ENCODE measurements at regions not wholly inside any gene's neighbourhood (a gene's known extent, or its start where the extent isn't known, plus 50 kb on each side); places are given as distances from the start of the nearest gene placed in this dataset.
A peak's percentile ranks its signal among the peaks of the same experiment; 100 is the strongest.

DNA sequence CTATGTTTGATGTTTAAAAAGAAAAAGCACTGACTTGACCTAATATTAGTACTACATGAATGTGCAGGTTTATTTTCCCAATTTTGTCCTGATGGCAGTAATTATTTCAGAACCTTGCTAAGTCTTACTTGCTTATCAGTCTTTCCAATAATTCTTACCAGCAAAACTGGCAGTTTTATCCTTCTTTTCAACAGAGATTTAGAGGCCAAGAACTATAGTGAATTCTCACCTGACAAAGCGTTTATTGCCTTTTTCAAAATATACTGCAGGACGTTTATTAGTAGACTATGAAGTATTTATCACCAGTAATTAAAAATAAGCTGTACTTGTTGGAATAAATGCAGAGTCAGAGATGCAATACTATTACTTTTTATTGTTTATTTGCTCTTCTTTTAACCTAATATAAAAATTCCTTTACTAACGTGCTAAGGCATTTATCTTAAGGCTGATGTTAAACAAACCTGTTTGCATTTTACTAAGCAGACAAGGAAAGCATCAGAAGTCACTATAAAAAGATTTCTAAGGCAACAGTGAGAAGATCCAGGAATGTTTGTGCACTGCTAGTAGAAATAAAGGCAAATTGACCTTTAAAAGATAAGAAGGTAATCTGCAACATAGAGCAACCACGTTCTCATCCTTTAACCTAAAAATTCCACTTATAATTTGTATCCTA, 80.3 kb upstream of the NOCT start:
- intact Hi-C loops (cut with DNase I) = no loop called here
- no peak for DNase-seq

DNA sequence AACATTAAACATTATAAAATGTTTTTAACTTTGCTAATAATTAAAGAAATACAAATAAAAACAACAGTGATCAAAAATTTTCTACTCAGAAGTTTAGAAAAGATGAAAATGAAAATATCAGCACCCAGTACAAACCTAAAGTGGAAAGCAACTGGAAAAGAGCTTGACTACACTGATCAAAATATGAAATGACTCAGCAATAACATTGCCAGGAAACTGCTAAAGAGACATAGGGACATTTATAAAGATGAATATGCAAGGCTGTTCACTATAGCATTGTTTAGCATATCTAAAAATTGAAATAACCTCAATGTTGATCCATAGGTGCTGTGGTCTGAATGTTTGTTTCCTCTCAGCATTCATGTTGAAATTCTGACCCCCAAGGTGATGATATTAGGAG, 88.5 kb upstream of the NOCT start:
- intact Hi-C loops (cut with DNase I) = no loop called here
- no peak for DNase-seq

DNA sequence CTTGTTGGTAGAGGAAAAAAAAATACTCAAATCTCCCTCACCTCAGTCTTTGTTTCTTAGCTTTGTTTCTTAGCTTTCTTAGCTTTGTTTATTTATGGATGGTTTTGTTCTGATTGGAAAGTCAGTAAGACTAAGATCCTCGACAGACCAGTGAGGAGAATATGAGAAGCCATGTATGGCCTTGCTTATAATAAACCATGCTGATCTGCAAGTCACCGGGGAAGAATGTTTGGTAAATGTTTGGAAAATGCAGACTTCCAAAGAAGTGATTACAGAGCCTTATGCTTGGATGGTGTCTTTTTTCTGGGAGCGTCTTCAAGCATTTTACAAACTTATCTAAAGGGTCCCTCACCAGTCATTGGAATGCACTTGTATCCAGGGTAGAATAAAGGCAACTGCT, 90.1 kb upstream of the NOCT start:
- intact Hi-C loops (cut with DNase I) = no loop called here
- DNase-seq = no peak

DNA sequence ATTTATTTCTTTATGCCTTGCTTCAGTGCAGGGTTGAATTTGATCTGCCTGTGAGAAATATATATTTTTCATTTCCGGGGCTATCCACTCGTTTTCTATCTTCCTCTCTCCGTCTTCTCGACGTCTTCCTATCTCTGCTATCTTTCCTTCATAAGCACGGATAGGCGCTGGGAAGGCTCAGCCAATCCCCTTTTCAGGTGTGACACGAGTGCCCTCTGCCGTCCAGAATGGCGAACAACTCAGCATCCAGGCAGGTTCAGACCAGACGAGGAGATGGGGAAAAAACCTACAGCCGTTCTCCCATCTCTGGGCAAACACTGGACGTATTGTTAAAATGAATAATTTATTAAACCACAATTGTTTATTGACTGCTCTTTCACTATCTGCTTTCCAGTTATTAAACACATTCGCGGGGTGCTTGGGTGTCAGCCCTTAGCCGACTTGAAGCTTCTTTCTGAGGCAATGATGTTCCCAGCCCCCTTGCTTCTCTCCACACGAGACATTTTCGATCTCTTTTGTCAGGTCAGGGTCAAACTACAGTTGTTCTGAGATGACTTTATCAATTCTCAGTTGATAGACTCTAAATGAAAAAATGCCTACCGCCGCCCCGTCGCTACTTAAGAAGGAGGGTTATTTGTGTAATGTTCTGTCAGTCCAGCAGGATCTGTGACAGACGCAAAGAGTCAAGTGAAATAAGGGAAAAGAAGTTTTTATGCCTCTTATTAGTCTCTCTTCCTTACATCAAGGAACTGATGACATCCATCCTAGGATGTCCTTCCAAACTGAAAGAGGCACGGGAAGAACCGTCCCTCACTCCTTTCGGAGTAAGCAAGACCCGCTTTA, 96.3 kb upstream of the NOCT start:
- peak; percentile 56 to 96 (median 87) for DNase-seq
- intact Hi-C loops (cut with DNase I) = no loop called here

DNA sequence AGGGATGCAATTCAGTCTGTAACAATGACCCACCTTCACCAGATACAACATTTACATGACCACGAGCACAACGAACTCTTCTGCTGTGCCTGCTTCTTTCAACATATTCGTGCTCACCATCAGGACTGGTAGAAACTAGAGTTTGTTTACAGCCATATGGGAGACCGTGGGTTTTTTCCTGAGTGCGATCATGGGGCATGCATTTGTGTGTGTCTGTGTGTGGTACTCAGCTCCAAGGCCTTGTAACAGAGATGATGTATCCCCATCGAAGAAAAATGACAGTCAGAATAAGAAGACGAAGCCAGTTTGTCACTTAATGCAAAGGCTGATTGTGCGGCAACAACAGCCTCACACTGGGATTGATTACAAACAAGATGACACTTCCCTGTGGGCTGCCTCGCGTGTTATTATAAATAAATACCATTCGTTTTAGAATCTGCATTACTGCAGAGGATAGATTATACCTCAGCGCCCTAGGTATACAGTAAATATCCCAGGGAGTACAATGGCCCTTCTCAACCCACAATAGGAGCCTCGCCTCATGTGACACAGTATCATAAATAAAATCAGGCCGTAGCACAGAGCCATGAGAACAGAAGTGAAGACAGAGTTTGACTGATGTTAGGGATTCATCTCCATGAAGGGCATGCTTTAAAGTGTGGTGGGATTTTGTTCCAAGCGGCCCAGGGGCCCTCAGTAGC, 97.3 kb upstream of the NOCT start:
- no peak for DNase-seq
- intact Hi-C loops (cut with DNase I) = no loop called here

DNA sequence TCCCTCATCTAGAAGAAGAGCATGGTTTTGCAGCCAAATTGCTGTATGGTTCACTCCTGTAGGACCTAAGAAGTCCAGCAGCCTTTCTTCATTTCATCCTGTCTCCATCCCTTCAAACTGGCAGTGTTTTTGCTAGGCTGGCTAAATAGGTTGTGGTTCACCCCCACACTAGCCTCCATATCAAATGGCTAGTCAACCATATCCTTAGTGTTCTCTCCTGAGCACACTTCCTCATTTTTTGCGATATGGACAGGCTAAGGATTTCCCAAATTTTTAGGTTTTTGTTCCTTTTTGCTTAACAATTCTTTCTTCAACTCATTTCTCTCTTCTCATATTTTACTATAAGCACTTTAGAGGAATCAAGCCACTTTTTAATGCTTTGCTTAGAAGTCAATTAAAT, 98.8 kb upstream of the NOCT start:
- intact Hi-C loops (cut with DNase I) = no loop called here
- DNase-seq = no peak

DNA sequence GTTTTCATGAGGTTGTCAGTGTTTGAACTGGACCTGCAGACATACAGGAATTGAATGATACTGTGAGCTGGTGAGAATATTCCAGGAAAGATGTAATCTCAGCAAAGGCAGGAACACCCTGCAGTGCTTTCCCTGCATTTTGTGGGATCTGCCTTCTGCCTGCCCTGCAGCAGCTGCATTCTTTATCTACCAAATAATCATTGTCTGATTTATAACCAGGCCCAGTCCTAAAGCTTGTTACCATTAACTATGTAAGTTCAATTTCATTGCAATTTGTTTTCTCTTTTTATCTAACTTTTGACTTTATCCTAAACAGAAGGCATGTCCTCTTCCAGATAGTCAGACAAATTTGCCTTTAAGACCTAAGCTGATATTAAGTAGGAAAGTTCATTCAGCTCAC, 99.8 kb upstream of the NOCT start:
- DNase-seq = no peak
- intact Hi-C loops (cut with DNase I) = no loop called here

DNA sequence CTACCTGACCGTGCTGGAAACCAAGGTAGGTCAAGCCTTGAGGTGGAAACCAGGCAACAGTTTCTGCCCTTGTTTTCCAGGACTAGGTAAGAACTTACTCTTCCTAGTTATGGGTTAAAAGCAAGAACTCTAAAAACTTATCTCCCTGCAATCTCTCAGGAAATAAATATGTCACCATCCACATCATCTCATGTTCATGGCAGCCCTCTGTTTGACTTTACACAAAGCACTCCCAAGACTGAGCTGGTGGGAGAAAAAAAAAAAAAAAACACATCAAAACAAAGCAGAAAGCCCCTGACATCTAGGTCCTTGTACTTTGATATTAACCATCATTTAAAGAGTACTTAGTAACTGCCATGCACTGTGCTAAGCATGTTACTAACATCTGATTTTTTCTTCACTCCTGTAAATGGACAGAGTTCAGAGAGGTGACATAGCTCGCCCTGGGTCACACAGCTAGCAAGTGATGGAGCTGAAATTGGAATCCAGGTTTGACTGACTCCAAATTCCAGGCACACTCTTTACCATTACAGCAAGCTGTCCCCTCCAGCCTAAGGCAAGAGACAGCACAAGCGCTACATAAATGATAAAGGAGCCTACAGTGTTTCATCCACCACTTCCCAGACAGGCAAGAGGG, 102.8 kb upstream of the NOCT start:
- intact Hi-C loops (cut with DNase I) = no loop called here
- no peak for DNase-seq

DNA sequence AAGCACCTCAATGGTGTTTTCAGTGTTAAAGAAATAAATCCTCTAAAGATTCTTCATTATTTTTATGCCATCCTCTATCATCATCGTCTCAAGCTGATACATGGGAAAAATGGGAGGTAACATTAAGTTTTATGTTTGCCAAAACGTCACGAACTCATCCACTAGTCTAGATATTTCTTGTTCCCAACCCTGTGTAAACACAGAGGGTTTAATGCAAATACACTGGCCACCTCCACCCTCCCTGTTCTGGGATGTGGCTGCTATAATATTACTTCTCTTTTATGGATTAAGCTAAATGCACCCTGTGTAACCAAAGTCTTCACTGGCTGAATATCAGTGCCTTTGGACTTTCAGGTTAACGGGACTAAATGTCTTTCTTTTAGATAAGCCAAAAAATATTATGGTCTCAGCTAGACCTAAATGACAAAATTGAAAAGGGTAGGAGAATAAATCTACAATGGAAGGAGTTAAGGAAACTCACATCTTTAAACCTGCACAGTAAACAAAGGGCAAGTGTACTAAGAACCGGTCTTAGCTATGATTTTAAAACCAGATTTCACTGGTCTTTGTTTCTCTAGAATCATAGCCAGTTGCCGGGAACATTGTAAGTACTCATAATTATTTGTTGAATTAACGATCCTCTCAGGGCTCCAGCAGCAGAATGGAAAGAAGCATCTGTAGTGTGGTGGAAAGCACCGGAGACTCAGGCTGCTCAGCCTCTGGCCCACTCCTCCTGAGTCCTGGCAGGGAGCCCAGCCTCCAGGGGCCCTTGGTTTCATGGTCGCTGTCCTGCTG, 103.5 kb upstream of the NOCT start:
- intact Hi-C loops (cut with DNase I) = no loop called here

DNA sequence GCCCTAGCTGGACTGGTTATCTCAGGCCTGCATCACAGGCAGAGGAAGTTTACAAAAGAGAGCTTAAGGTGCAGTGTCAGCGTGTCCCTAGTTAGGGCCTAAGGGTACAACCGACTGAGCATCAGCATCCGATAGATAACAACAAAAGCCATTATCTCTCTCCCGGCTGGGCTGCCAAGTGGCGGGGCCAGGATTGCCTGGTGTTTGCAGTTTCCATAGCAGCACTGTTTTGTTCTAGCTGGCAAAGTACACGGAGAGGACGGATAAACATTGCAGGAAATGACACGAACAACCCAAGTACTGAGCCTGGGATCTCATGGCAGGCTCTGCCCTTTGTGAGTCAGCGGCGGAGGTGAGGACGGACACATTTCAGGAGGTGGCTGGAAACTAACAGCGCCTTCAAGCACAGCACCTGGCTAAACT, 104.7 kb upstream of the NOCT start:
- peak in 36 of 42 donors; percentile 16 to 88 (median 75) for DNase-seq
- intact Hi-C loops (cut with DNase I) = no loop called here

More for the DNA sequence above, 103.5 kb upstream of the NOCT start:
- DNase-seq = peak in 1 of 42 donors; percentile 8

DNA sequence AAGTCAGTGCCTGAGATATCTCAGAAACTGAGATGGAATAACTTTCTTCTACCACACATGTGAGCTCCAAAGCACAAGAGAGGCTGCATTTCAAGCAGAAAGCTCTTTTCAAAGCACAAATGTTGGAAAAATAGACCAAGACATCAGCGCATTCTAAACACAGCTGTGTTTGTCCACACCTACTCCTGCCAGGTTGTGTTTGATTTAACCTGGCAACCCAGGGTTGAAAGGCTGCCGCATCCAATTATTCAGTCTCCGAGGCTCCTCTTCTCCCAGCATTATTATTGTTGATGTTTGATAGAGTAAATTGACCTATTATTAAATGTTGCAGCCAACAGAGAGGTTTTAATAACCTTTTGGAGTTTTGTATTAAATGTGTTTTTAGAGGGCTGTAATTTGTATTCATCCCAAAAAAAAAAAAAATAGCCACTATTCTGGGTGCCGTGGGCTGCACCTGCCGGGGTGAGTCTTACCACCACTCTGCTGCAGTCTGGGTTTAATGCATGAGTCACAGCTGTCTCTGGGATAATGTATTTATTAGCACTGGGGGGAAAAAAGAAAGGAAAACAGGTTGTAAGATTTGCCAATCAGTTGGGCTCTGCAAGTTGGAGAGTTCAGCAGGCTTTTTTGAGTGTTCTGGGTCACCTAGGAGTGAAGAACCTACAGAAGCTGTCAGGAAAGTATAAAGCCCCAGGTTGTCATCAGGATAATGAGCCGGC, 105.2 kb upstream of the NOCT start:
- intact Hi-C loops (cut with DNase I) = no loop called here
- no peak for DNase-seq

DNA sequence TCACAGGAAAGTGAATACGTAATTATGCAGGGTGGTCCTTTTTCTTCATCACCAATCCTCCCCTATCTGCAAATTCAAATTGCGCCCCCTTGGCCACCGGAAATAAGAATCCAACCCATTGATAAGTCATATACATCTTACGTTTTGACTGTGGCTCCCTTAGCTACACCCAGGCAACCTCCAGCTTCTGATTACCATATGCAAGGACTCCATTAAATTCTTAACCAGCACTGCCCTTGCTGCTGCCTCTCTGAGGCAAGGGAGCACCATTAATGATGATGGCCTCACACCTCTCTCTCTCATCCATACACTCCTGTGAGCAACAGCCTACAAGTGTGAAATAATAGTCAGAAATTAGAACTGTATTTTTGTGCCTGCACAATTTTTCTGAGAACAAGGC, 106.0 kb upstream of the NOCT start:
- intact Hi-C loops (cut with DNase I) = no loop called here
- DNase-seq = no peak

DNA sequence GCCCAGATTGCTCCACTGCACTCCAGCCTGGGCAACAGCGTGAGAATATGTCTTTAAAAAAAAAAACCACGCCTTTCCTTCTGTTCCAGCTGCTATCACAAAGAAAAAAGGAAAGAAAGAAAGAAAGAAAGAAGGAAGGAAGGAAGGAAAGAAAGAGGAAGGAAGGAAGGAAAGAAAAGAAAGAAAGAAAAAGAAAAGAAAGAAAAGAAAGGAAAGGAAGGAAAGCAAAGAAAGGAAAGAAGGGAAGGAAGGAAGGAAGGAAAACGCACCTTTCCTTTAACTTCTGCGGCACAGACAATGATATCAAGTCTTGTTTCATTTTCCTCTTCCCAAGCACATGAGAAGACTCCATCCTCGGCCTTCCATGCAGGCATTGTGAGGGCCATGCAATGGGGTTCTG, 107.4 kb upstream of the NOCT start:
- no peak for DNase-seq
- intact Hi-C loops (cut with DNase I) = no loop called here

DNA sequence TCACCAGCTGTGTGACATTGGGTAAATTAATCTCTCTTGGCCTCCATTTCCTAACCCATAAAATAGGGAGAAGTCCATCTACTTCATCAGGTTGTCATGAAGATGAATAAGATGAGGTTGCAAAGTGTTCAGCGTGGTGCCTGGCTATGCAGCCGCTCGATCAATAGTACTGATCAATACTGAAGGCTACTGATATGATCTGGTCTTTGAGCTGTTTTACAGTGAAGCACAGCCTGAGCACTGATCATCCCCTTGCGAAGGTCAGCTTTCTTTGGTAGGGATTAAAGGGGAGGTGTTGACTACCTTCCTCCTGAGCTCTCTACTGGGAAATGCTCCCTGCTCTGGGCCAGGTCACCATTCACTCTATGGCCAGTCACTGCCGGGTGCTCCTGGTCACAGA, 108.4 kb upstream of the NOCT start:
- intact Hi-C loops (cut with DNase I) = no loop called here
- no peak for DNase-seq

DNA sequence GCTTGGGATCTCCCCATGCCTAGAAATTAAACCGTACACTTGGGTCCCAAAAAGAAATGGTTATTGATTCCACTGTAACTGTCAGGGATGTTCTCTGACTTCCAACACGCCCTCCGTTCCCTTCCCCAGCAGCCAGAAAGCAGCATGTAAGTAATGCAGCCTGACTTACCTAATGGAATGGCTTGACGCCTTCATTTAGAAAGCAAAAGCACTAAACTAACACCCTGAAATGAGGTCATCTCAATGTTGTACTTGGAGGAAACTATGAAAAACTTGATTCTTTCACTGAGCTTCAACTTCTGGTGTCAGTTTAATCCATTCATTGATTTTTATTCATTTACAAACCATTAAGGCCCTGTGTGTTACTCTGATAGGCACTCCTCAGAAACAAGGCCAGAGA, 110.8 kb upstream of the NOCT start:
- intact Hi-C loops (cut with DNase I) = no loop called here
- DNase-seq = no peak

DNA sequence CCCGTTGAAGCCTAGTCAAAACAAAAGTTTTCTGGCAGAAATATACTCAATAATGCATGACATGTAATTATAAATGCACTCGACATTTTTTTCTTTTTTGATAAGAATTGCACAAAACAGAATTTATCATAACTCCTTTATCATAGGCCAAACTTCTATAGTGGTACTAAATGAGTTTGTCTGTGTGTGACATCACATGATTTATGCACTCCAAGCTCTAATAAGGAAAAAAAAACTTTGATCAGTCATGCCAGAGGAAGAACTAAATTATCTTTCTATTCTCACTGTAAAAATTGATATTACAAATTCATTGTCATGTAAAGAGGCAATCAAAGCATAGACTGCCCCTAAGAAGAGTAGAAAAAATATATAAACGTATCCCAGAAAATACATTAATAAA, 112.4 kb upstream of the NOCT start:
- DNase-seq = no peak
- intact Hi-C loops (cut with DNase I) = no loop called here

DNA sequence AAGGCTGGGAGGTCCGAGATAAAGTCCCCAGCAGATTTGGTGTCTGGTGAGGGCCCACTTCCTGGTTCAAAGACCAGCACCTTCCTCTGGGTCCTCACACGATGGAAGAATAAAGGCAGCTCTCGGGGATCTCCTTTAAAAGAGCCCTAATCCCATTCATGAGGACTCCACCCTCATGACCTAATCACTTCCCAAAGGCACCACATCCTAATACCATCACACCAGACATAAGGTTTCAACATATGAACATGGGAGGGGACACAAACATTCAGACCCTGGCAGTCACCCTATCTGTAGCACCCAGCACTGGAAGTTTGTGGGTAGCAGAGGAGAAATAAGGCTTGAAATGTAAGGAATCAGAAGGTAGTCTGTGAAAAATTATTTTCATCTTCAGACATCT, 112.9 kb upstream of the NOCT start:
- intact Hi-C loops (cut with DNase I) = no loop called here
- no peak for DNase-seq

DNA sequence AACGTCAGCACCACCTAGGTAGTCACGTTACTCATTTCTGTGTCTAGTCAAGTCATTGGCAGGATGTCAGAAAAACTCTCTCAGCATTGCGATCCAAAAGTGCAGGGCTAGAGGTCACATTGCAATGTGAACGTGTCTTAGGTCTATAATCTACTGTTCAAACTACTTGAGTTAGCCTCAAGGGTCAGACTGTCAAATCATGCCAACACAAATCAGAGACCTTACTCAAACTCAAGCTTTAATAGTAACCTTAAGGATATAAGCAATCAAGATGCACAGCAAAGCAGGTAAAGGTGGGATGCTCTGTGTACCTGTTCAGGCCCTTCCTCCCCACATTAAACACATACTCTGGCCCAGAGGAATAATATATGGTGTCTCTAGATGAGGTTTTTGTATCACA, 114.4 kb upstream of the NOCT start:
- intact Hi-C loops (cut with DNase I) = no loop called here

More for the DNA sequence above, 114.4 kb upstream of the NOCT start:
- no peak for DNase-seq
